Fibroblast of skin of scalp (primary cell): ENCODE measurements at regions not wholly inside any gene's neighbourhood (a gene's known extent, or its start where the extent isn't known, plus 50 kb on each side); places are given as distances from the start of the nearest gene placed in this dataset.
"Not testable (repeated sequence)": the region's sequence is repeated elsewhere in the genome, so short reads cannot be mapped to it uniquely, and the experiment has no call there.

ENCODE experiments used
- DNase-seq: peaks from one replicate; pipeline ENCODE4 v3.0.0-alpha.2; 2013

- not testable (repeated sequence) for DNase-seq
Observed at GRCh38 chr3:5701005-5701404, 513.5 kb downstream of the EDEM1 start.

GRCh38 chr3:5707794-5708193, 520.3 kb downstream of the EDEM1 start:
- no peak for DNase-seq

- no peak for DNase-seq
Observed at GRCh38 chr3:5709714-5710113, 522.2 kb downstream of the EDEM1 start.

GRCh38 chr3:5710718-5711117, 523.2 kb downstream of the EDEM1 start:
- no peak for DNase-seq

GRCh38 chr3:5717254-5717653, 529.7 kb downstream of the EDEM1 start:
- DNase-seq: no peak

- not testable (repeated sequence) for DNase-seq
Observed at GRCh38 chr3:5719668-5720067, 532.2 kb downstream of the EDEM1 start.

GRCh38 chr3:5725801-5726200, 538.3 kb downstream of the EDEM1 start:
- DNase-seq: no peak

GRCh38 chr3:5726621-5727020, 539.1 kb downstream of the EDEM1 start:
- DNase-seq: no peak

- no peak for DNase-seq
Observed at GRCh38 chr3:5727743-5728484, 540.4 kb downstream of the EDEM1 start.

GRCh38 chr3:5729852-5730251, 542.3 kb downstream of the EDEM1 start:
- no peak for DNase-seq

- DNase-seq: no peak
Observed at GRCh38 chr3:5731100-5731499, 543.6 kb downstream of the EDEM1 start.

- DNase-seq: no peak
Observed at GRCh38 chr3:5732081-5732480, 544.6 kb downstream of the EDEM1 start.

- no peak for DNase-seq
Observed at GRCh38 chr3:5733995-5734394, 546.5 kb downstream of the EDEM1 start.

GRCh38 chr3:5735896-5736295, 548.4 kb downstream of the EDEM1 start:
- no peak for DNase-seq

- DNase-seq: no peak
Observed at GRCh38 chr3:5739299-5739935, 551.9 kb downstream of the EDEM1 start.

- DNase-seq: no peak
Observed at GRCh38 chr3:5739949-5740348, 552.4 kb downstream of the EDEM1 start.

- DNase-seq: no peak
Observed at GRCh38 chr3:5741017-5741416, 553.5 kb downstream of the EDEM1 start.

GRCh38 chr3:5750091-5750490, 562.6 kb downstream of the EDEM1 start:
- DNase-seq: no peak

- DNase-seq: no peak
Observed at GRCh38 chr3:5750874-5751640, 563.5 kb downstream of the EDEM1 start.

- DNase-seq: no peak
Observed at GRCh38 chr3:5754602-5755001, 567.1 kb downstream of the EDEM1 start.

GRCh38 chr3:5756443-5756842, 568.9 kb downstream of the EDEM1 start:
- DNase-seq: no peak

GRCh38 chr3:5757213-5757804, 569.8 kb downstream of the EDEM1 start:
- no peak for DNase-seq

- no peak for DNase-seq
Observed at GRCh38 chr3:5758699-5759098, 571.2 kb downstream of the EDEM1 start.
